Left lobe of liver (tissue), 2 donors: ENCODE measurements at regions not wholly inside any gene's neighbourhood (a gene's known extent, or its start where the extent isn't known, plus 50 kb on each side); places are given as distances from the start of the nearest gene placed in this dataset.

Experiments used
- ATAC-seq: fragments of 200-7000 bp; cut with Tn5 transposase; one replicate; pipeline ENCODE4 v1.9.1; 2020; ENCODE audit warnings: mild to moderate bottlenecking, moderate library complexity
- DNase-seq: peaks from one replicate; pipeline ENCODE4 v3.0.0-alpha.2; 2020; ENCODE audit warnings: low spot score
- donor health status: DM: no; HTN: no; CAD: no; lungs with moderate emphysema.
- donor health status: DM: no; HTN: yes; CAD: no.

DNA sequence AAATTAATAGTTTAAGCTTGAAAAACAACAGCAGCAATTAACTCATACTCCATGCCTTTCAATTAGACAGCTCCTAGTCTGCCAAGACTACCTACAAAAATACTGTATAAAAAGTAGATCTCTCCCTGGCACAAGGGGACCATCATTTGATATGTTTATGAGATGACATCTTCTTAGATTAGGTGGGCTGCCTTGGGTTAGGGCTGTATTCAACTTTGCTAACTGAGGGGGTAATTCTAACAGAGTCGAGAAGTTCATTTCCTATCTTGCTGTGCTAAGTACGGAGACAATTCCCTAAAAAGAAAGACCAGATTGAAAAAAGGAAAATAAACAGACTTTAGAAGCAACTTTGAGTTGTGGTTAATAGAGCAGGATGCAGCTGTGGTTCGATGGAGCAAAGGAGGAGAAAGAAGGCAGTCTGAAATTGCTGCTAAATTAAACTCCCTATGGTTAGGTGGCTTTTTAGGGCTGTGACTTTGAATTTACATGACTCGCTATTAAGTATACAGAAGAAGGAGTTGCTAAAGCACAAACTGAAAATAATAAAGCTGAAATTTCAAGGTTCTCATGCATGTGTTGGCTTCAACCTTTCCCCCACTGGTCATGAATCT, 75.4 kb downstream of the CDC7 start:
- DNase-seq (no peak), ATAC-seq (no peak)

DNA sequence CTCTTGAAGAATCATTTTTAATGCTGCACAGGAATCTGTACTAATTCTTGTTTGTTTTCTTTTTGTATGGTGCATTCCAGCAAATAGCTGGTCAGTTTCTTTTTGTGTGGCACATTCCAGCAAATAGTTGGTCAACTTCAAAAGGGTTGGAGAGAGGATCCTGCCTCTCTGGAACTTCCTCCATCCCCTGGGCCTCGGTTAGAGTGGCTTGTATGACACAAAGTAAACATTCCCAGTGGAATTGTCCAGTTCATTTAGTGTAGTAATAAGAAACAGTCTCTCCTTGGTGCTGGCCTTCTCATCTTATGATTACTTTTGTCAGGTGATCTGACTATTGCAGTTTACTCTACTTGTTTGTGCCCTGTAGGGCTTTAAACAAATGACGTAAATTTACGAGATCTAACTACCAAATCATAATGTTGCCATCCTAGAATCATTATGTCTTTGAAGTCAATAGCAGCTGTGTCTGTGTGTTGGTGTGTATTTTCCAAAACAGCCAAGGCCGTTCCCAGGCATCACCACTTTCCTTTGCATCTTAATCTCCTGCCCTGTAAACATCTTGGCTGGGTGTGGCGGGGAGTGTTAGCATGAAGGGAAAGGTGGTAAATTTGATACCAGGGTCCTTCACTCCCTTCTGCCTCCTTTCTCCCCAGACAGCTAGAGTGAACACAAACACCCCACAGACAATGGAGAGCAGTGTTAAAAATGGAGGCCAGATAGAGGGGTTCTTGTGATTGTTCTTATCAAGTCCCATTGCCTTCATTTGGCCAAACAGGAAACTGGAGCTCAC, 77.9 kb downstream of the CDC7 start:
- DNase-seq, result no peak
- no peak for ATAC-seq

DNA sequence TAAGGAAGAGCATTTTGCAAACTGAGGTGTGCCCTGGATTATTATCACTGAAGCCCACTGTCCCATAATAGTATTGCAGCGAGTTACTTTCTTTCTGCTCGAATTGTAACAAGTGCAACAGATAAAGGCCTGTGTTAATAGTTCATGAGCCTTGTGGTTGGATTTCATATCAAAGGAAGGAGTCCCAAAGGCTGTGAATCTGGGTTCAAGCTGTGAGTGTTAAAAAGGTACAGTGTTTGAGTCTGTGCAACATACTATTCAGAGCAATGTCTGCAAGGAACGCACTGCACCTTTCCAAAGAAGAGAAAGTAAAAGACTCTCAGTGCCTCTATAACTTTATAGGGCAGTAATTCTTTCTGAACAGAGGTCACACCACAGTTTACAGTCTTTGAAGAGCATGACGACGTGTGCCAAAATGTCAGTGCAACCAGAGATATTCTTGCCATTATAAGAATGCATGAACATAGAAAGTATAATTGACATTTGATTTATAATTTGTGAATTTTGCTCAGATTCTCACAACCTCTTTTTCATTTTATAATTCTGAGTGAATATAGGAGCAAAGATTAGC, 79.1 kb downstream of the CDC7 start:
- no peak for DNase-seq
- no peak for ATAC-seq

DNA sequence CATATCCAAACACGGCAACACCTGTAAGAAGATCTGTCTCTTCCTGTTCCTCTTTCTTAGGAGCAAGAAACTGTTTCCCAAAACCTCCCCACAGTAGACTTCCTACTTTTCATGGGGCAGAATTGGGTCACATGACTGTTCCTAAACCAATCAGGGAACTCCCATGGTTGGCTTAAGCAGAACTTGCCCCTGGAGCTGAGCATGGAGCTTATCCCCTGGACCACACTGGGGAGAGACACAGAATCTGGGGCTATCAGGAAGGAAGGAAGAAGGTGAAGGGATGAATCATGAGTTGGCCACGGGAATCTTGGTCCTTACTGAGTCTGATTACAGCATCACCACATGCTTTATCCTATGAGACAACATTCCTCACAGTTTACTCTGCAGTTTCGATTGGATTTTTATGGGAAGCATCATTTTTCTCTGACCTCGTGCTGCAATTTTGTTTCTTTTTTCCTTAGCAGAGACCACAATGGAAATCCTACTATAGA, 81.8 kb downstream of the CDC7 start:
- DNase-seq, result no peak
- no peak for ATAC-seq

DNA sequence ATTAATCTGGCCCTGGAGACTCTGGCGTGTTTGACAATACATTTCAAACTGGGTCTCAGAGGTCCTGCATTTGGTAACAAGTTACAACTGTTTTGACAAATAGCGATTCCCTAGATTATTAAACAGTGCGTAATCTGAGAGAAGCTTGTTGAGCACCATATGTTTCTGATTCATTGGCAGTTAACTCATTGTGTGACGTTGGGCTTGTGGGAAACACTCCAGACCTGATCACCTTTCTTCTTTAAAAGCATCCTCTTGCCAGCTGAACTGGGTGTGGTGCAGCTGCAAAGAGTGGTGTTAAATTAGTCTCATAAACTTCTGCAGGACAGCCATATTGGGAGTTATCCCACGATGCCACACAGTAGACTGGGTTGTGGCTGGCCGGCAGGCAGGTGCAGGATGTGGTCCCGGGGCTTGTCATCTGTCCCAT, 82.7 kb downstream of the CDC7 start:
- DNase-seq (no peak), ATAC-seq (no peak)

DNA sequence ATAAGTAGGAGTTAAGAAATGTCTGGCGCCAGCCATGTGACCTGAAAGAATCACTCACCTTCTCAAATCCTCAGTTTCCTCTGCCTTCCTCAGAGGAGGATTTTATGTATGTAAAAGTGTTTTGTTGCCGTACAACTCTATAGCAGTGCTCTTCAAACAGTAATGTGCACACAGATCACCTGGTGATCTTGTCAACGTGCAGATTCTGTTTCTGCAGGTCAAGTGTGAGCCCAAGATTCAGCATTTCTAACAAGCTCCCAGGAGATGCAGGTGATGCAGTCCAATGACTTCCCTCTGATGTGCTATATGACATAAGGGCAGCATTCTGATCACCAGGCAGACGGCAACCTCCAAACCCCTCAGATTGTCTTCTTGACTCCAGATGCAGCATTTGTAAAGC, 83.7 kb downstream of the CDC7 start:
- ATAC-seq (no peak), DNase-seq (no peak)

DNA sequence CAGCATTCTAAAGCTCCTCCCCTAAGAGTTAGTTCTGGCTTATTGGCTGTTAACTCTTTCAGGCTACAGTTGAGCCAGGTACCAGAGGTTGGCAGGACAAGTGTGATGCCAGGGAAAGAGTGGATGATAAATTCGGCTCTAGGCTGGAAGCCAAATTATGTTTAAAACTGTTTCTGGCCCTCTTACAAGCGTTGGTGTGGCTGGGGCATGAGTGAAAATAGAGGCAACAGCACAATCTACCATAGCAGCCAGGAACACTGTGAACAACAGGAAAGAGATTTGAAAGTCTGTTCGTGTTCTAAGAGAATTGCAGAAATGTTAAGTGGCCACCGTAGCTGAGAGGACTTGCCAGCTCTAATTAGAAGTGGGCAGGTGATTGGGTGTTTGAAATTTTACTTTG, 84.2 kb downstream of the CDC7 start:
- DNase-seq (no peak), ATAC-seq (no peak)

DNA sequence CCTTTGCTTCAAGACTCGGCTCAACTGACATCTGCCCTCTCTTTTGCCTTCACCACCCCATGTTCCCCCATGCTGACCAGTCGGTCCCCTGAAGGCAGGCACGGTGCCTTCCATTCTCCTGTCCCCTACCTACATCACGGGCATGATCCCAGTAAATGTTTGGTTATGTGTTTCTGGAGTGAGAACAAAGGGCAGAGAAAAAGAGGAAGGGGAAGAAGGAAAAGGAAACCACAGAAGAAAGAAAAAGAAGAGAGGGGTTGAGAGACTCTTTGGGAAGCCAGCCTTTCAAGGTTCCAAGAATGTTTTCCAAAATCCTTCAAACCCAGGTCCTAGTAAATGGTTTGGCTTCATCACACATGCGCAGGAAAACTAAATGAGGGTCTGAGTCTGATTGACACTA, 84.9 kb downstream of the CDC7 start:
- DNase-seq (no peak), ATAC-seq (no peak)

DNA sequence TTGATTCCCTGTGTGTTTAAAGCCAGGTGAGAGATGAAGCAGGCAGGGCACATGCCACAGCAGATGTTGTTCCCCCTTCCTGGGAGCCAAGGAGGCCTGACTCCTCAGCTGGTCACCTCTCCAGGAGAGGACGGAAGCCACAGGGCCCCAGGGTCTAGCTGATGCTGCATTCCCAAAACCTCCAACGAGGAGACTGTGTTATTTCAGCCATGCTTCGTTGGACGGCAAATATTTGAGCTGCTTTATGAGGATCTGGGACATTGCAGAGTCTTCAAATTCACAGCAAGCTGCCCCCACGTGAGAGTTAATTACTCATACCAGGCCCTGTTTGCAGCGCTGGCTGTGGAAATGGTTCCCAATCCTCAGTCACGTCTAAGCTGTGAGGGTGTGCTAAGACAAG, 85.3 kb downstream of the CDC7 start:
- ATAC-seq (no peak), DNase-seq (no peak)

DNA sequence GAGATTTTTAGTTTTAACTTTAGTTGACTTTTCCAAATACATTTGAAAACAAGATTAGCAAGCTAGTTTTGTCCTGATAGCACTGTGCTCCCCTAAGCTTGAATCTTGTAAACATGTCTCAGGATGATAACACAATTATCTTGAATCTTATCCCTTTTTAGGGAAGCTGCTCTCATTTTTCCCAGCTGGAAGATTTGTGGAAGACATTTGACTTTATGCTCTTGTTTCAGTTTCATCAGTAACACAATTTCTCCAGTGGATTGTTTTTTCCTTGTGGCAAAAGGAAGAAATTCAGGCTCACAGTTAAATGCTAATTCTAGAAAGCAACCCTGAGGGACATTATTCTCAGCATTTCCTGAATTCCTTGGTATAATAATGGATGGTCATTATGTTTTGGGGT, 88.8 kb downstream of the CDC7 start:
- no peak for DNase-seq
- ATAC-seq, result no peak

DNA sequence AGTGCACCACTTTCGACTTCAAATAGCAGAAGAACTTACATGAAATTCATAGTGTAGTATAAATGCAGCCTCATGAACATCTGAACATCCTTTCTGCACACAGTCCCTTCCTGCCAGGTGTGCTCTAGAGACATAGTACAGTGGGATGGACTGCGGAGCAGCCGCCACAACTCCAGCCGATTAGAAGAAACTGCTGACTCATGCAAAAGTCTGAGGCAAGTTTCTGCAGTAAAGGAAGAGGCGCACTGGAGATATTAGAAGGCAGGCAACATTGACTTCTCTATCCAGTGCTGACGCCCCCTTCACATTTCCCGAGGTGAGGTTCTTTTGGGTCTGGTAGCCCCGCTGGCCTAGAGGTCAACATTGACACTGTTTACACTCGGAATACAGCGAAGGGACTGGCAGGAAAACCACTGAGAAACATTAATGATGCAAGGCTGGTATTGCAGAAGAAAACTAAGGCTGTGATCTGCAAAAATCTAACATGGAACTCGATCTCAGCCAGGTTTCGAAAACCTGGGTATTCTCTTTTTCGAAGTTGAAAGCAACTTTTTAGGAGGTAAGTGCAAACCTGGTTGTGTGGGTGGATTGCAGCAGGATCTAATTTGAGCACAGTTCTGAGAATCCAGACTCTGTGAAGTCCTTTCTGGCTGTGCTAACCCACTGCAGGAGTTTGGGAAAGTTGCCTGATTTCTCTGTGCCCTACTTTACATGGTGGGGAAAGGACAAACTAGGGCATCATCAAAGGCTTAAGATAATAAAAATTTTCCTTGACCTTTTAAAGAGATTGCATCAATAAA, 90.7 kb downstream of the CDC7 start:
- ATAC-seq (peak; percentile 64), DNase-seq (no peak)

DNA sequence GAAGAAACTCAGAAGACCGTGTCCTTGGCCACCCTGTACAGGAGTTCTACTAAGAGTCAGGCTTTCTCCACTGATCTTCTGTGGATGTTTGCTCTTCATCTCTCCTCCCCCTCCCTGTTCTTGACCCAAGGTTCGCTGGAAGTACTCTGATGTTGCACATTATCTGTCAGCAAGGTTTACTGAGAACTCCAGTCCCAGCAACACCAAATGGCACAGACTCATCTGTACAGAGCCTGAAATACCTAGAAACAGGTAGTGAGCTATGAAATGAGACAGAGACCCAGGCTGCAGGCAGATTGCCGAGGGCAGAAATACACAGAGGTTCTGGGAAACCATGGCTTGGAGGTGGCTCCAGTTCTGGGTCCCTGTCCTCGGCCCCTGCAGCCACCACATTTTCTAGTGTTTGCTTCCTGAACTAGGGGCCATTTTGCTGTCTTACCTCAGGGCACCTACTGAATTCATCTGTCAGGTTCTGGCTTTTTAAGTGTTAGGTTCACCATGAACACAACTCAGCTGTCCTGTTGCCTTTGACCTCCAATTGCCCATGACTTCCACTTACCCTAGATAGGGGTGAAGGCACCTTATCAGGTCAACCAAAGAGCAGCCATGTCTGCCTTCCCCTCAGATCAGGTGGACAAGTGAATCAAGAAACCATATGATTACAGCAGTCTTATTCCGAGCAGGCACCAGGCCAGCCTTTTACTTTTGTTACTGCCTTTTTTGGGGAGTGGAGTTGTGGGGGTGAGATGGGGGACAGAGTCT, 92.2 kb downstream of the CDC7 start:
- DNase-seq, result no peak
- ATAC-seq, result no peak

DNA sequence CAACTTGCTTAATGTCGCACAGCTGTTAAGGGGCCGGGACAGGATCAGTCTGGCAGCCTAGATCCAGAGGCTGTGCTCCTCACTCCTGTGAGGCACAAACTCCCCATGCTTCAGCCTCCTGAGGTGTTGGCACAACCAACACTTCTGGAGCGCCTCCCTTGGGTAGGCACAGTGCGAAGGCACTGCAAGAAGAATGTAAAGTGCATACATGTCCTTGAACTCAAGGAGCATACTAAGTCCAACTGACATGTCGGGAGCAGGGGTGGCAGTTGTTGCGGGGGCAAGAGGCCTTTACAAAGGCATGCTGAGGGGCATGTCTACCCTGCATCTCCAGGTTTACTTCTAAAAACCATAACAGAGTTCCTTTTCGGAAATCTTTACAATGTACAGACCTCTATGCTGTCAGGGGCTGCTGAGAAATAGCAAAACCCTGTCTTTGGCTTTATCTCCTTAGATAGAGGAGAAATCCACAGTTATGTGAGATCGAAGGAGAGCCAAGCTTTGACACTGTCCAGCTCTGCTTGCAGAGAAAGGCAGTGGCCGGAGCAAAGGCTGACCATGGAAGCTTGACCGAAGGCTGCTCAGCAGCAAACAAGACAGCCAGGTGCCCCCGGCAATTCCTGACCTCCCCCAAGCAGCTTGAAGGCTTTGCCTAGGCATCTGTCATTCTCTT, 93.9 kb downstream of the CDC7 start:
- DNase-seq (no peak), ATAC-seq (no peak)

DNA sequence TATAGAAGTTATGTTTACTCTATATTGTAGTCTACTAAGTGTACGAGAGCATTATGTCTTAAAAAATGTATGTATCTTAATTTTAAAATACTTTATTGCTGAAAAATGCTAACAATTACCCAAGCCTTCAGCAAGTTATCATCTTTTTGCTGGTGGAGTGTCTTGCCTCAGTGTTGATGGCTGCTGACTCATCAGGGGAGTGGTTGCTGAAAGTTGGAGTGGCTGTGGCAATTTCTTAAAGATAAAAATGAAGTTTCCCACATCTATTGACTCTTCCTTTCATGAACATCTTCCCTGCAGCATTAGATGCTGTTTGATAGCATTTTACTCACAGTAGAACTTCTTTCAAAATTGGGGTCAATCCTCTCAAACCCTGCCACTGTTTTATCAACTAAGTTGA, 95.8 kb downstream of the CDC7 start:
- ATAC-seq, result no peak
- DNase-seq, result no peak

DNA sequence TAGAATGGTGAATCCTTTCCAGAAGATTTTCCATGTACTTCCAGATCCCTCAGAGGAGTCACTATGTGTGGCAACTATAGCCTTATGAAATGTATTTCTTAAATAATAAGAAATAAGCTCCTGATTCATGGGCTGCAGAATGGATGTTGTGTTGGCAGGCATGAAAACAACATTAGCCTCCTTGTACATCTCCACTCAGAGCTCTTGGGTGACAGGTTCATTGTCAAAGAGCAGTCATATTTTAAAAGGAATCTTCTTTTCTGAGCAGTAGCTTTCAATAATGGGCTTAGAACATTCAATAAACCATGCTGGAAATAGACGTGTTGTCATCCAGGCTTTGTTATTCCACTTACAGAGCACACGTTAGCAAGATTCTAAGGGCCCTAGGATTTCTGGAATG, 96.6 kb downstream of the CDC7 start:
- ATAC-seq, result no peak

DNA sequence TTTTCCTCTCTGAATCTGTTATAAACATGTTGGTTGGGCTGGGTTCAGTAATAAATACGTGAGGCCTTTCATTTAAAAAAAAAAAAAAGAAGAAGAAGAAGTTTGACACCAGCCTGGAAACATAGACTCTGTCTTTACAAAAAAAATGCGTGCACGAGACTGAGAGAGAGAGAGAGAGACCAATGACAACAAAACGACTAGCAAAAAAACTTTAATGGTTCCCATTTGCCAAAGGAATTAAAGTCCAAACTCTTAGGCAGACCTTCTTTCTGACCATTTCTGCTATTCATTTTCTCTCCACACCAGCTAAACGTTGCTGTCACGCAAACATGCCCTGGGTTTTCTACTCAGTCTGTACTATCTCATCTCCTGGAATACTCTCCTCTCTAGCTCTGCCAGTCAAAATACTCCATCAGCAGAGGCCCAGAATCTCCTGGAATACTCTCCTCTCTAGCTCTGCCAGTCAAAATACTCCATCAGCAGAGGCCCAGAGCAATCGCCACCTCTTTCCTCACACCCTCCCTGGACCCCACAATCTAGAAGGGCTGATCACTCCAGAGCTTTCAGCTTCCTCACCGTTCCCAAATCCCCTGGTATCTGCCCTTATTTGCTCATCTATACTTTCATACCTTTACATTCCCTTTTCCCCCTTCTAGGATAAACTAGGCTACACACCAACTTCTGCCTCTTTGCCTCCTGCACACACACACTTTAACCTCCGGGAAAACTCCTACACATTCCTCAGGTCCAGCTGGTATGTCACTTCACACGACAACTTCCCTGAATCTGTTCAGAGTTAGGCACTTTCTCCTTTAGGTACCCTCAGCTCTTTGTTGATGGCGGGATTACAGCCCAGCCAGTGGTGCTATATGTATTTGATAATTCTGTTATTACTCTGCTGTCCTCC, 100.0 kb downstream of the CDC7 start:
- DNase-seq (no peak), ATAC-seq (no peak)

More for the DNA sequence above, 96.6 kb downstream of the CDC7 start:
- no peak for DNase-seq

DNA sequence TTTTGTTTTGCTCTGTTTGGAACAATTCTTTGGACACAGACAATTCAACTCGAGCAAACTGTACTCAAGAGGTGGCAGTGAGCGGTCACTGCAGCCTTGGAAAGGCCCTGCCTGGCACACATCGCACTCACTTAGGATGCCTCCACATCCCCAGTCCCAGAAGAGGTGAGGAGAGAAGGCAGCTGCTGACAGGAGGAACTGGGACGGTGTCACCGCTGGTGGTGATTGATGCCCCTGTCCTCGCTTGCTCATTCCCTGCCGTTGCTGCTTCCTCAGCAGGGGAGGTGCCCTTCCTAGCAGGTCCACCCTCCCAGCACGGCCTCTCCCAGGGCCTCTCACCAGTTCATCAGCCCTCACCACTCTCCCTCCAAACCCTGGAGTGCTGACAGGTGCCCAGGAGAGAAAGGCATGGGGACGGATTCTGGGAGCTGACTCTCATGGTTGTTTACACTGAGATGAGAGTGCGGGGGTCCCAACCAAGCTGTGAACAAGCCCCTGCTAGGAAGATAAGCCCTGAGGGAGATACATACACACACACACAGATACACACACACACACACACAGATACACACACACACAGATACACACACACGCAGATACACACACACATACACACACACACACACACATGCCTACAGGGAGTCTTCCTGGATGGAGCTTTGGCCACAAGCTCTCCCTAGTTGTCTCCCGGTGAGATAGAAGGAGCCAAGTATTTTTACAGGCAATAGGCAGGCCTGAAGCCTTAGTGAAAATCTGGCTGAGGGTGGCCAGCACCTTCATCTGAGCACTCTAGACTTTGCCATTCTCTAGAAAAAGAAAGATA, 101.1 kb downstream of the CDC7 start:
- DNase-seq, result no peak
- no peak for ATAC-seq

DNA sequence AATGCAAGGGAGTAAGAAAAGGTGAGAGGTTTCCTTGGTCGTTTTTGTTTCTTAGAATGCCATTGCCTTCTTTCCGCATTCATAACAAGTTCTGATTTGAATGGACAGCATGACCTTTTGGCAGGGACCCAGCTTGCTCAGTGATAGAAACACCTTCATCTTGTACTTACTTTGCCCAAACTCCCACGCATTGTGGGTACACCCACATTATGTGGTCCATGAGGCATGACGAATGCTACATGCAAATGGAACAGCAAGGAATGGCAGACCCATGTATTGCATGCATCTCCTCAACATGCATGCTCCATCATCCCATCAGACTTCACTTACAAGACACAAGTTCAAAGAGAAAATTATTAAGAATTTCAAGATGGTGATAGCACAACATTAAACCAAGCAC, 102.8 kb downstream of the CDC7 start:
- ATAC-seq (no peak), DNase-seq (no peak)
